ENCODE measurements at regions not wholly inside any gene's neighbourhood (a gene's known extent, or its start where the extent isn't known, plus 50 kb on each side); places are given as distances from the start of the nearest gene placed in this dataset.

GRCh38 chr10:130934293-130935127 lies 377.0 kb downstream of the TCERG1L start:
- in situ Hi-C loops (cut with MboI; ENCODE audit: low sequenced_read_pairs), result no loop called here
- no TSS peak for BruUV-seq (replicated peaks)
- H2BK15ac ChIP-seq (ENCODE audit: low read depth, low read length), result no peak overlapping the region
- H3K4ac ChIP-seq (ENCODE audit: low read depth, low read length), result no peak overlapping the region
- no peak overlapping the region for H4K8ac ChIP-seq (ENCODE audit: low read depth in 2 of 2, low read length in 2 of 2)
- no peak overlapping the region for H3K4me3 ChIP-seq (ENCODE audit: insufficient read depth, low read depth, low read length)
- H3K79me1 ChIP-seq (ENCODE audit: low read depth in 1 of 2, low read length in 2 of 2), result no peaks in the 10 kb centered on the region
- no peak overlapping the region for H3K9ac ChIP-seq (ENCODE audit: low read depth, low read length)
- CTCF ChIA-PET, result no interaction called here
- H3K27ac ChIP-seq (ENCODE audit: insufficient read depth, low read length), result no peak overlapping the region
- DNase-seq, result no peak
- POLR2A ChIA-PET (ENCODE audit: unreplicated experiment), result no interaction called here
- H3K14ac ChIP-seq (replicated peaks; ENCODE audit: low read depth, low read length), result no peak overlapping the region
- dilution Hi-C loops (cut with HindIII; ENCODE audit: low sequenced_read_pairs, unreplicated experiment), result no loop called here
- intact Hi-C loops (cut with micrococcal nuclease), result no loop called here
- no peak overlapping the region for H3K56ac ChIP-seq (ENCODE audit: extremely low read depth, insufficient read depth, low read length)
- H4K91ac ChIP-seq (ENCODE audit: insufficient read depth, low read depth, low read length), result no peak overlapping the region
- no peak overlapping the region for H2AK5ac ChIP-seq (ENCODE audit: low read depth, low read length)
- no peak overlapping the region for H4K5ac ChIP-seq (ENCODE audit: low read depth, low read length)
- H2BK5ac ChIP-seq (ENCODE audit: low read depth, low read length, poor library complexity, severe bottlenecking), result no peak overlapping the region
- WGBS, 2 experiments (ENCODE audit: extremely low coverage in 2 of 2, insufficient read length in 1 of 2), result 36% methylated on average over 2 of the region's 13 CpGs; no CpG with 5 or more reads in 1 of the 2 experiments
- no peak overlapping the region for H2BK120ac ChIP-seq (ENCODE audit: low read depth, low read length)
- H3K23ac ChIP-seq (ENCODE audit: low read depth, low read length), result no peak overlapping the region
- no peak overlapping the region for H2BK20ac ChIP-seq (ENCODE audit: low read depth, low read length)
- H2AFZ ChIP-seq (replicated peaks; ENCODE audit: low read length, poor library complexity), result no peak overlapping the region
- no peak overlapping the region for H3K4me2 ChIP-seq (ENCODE audit: low read depth, low read length)
- H4K20me1 ChIP-seq (ENCODE audit: insufficient read depth, low read length), result no peaks in the 10 kb centered on the region
- no peaks in the 10 kb centered on the region for H3K36me3 ChIP-seq (ENCODE audit: control insufficient read depth, insufficient read depth, low read length)
- H3K18ac ChIP-seq (ENCODE audit: low read depth, low read length), result no peak overlapping the region
- ATAC-seq (ENCODE audit: low read depth), result no peak
- no peak overlapping the region for H2AK9ac ChIP-seq (replicated peaks; ENCODE audit: low read depth, low read length, poor library complexity)
- H3K9me1 ChIP-seq (ENCODE audit: insufficient read depth, low read length), result no peaks in the 10 kb centered on the region
- H3K27me3 ChIP-seq (ENCODE audit: control insufficient read depth, insufficient read depth, low read length), result no peaks in the 10 kb centered on the region
- H3K4me1 ChIP-seq (ENCODE audit: control insufficient read depth, insufficient read depth, low read length), result no peaks in the 10 kb centered on the region
- TF ChIP-seq CTCF (conservative IDR thresholded peaks at IDR 0.05; ENCODE audit: low read depth, low read length) (no peak), MAFK (IDR thresholded peaks at IDR 0.05; ENCODE audit: low read depth, low read length) (no peak), RFX5 (IDR thresholded peaks at IDR 0.05; ENCODE audit: low read depth, low read length) (no peak), CHD1 (IDR thresholded peaks at IDR 0.05; ENCODE audit: low read depth, low read length) (no peak), CEBPB (IDR thresholded peaks at IDR 0.05; ENCODE audit: low read depth, low read length) (no peak), MAZ (IDR thresholded peaks at IDR 0.05; ENCODE audit: borderline replicate concordance, low read depth, low read length) (no peak), USF2 (IDR thresholded peaks at IDR 0.05; ENCODE audit: low read depth, low read length) (no peak), SMC3 (IDR thresholded peaks at IDR 0.05; ENCODE audit: low read depth, low read length) (no peak), FOS (IDR thresholded peaks at IDR 0.05; ENCODE audit: low read depth, low read length) (no peak), MXI1 (IDR thresholded peaks at IDR 0.05; ENCODE audit: borderline replicate concordance, low read depth, low read length) (no peak), RCOR1 (IDR thresholded peaks at IDR 0.05; ENCODE audit: insufficient replicate concordance, low read length) (no peak), POLR2A (IDR thresholded peaks at IDR 0.05; ENCODE audit: low read depth, low read length) (no peak), ELK1 (IDR thresholded peaks at IDR 0.05; ENCODE audit: borderline replicate concordance, low read depth, low read length) (no peak), RAD21 (IDR thresholded peaks at IDR 0.05; ENCODE audit: low read length) (no peak), BHLHE40 (IDR thresholded peaks at IDR 0.05; ENCODE audit: low read depth, low read length) (no peak), NFE2L2 (IDR thresholded peaks at IDR 0.05; ENCODE audit: low read depth, low read length) (no peak)
- peaks cover 50% of the 10 kb centered on the region for H3K9me3 ChIP-seq (ENCODE audit: control insufficient read depth, insufficient read depth, low read length)
